ENCODE measurements at regions not wholly inside any gene's neighbourhood (a gene's known extent, or its start where the extent isn't known, plus 50 kb on each side); places are given as distances from the start of the nearest gene placed in this dataset.

GRCh38 chr14:82411298-82411697, 877.6 kb upstream of the SEL1L start:
- TF ChIP-seq CTCF (IDR thresholded peaks at IDR 0.05) (no peak), POLR2A (IDR thresholded peaks at IDR 0.05) (no peak)
